Nephron (organoid): ENCODE measurements at regions not wholly inside any gene's neighbourhood (a gene's known extent, or its start where the extent isn't known, plus 50 kb on each side); places are given as distances from the start of the nearest gene placed in this dataset.

Experiments used
- H3K27ac Mint-ChIP-seq, 3 experiments: 2 replicates each; pipeline ENCODE4 v1.8.0; 2020; ENCODE audit warnings: mixed read lengths in 3 of 3, mild to moderate bottlenecking in 2 of 3, moderate library complexity in 1 of 3
- H3K27me3 Mint-ChIP-seq: 2 replicates; pipeline ENCODE4 v1.8.0; 2021; ENCODE audit warnings: low read depth, mild to moderate bottlenecking, moderate library complexity, mixed read lengths
- H3K36me3 Mint-ChIP-seq: 2 replicates; pipeline ENCODE4 v1.8.0; 2020; ENCODE audit warnings: low read depth, mixed read lengths
- H3K4me1 Mint-ChIP-seq: 2 replicates; pipeline ENCODE4 v1.8.0; 2020; ENCODE audit warnings: mixed read lengths
- H3K4me3 Mint-ChIP-seq, 3 experiments: 2 replicates each; pipeline ENCODE4 v1.8.0; 2020; ENCODE audit warnings: mild to moderate bottlenecking in 3 of 3, mixed read lengths in 3 of 3, moderate library complexity in 2 of 3
- H3K9me3 Mint-ChIP-seq: 2 replicates; pipeline ENCODE4 v1.8.0; 2020; ENCODE audit warnings: mixed read lengths
- CTCF ChIP-seq, 3 experiments: fragments of 200-600 bp; sonication (generic); IDR thresholded peaks; one replicate each; pipeline ENCODE4 v1.5.0; 2021; ENCODE audit warnings: antibody characterized with exemption in 3 of 3; ENCODE audit not compliant: unreplicated experiment in 3 of 3

GRCh38 chr6:167711211-167711610, 115.5 kb upstream of the AFDN start:
- no peak overlapping the region for H3K4me3 Mint-ChIP-seq
- no peak for TF ChIP-seq CTCF (IDR thresholded peaks at IDR 0.05; ENCODE audit: unreplicated experiment in 3 of 3)
- H3K36me3 Mint-ChIP-seq = no peaks in the 10 kb centered on the region
- H3K27me3 Mint-ChIP-seq = peaks cover 36% of the 10 kb centered on the region
- no peak overlapping the region for H3K27ac Mint-ChIP-seq
- H3K4me1 Mint-ChIP-seq = peaks cover 29% of the 10 kb centered on the region
- H3K9me3 Mint-ChIP-seq = no peaks in the 10 kb centered on the region

GRCh38 chr6:167711768-167712730, 114.7 kb upstream of the AFDN start:
- Mint-ChIP-seq H3K27me3 (peaks cover 39% of the 10 kb centered on the region), H3K36me3 (no peaks in the 10 kb centered on the region), H3K27ac (peak overlapping the region in 2 of 3 experiments; percentile 2 to 9), H3K4me3 (no peak overlapping the region), H3K9me3 (no peaks in the 10 kb centered on the region), H3K4me1 (peaks cover 28% of the 10 kb centered on the region)
- TF ChIP-seq CTCF (IDR thresholded peaks at IDR 0.05; ENCODE audit: unreplicated experiment in 3 of 3) = no peak

GRCh38 chr6:167712731-167713475, 113.8 kb upstream of the AFDN start:
- Mint-ChIP-seq H3K27ac (peak overlapping the region in 1 of 3 experiments; percentile 72), H3K9me3 (no peaks in the 10 kb centered on the region), H3K4me3 (no peak overlapping the region), H3K4me1 (peaks cover 20% of the 10 kb centered on the region), H3K36me3 (no peaks in the 10 kb centered on the region), H3K27me3 (peaks cover 41% of the 10 kb centered on the region)
- TF ChIP-seq CTCF (IDR thresholded peaks at IDR 0.05; ENCODE audit: unreplicated experiment in 3 of 3) = no peak

GRCh38 chr6:167714152-167714551, 112.6 kb upstream of the AFDN start:
- no peaks in the 10 kb centered on the region for H3K36me3 Mint-ChIP-seq
- no peaks in the 10 kb centered on the region for H3K9me3 Mint-ChIP-seq
- H3K27me3 Mint-ChIP-seq = peaks cover 39% of the 10 kb centered on the region
- H3K27ac Mint-ChIP-seq = peak overlapping the region; percentile 51 to 71 (median 65)
- H3K4me1 Mint-ChIP-seq = peaks cover 19% of the 10 kb centered on the region
- H3K4me3 Mint-ChIP-seq = peak overlapping the region in 2 of 3 experiments; percentile 2 to 3
- no peak for TF ChIP-seq CTCF (IDR thresholded peaks at IDR 0.05; ENCODE audit: unreplicated experiment in 3 of 3)

- H3K9me3 Mint-ChIP-seq = no peaks in the 10 kb centered on the region
- H3K36me3 Mint-ChIP-seq = no peaks in the 10 kb centered on the region
- no peak overlapping the region for H3K27ac Mint-ChIP-seq
- peaks cover 28% of the 10 kb centered on the region for H3K27me3 Mint-ChIP-seq
- peaks cover 17% of the 10 kb centered on the region for H3K4me1 Mint-ChIP-seq
- no peak for TF ChIP-seq CTCF (IDR thresholded peaks at IDR 0.05; ENCODE audit: unreplicated experiment in 3 of 3)
- no peak overlapping the region for H3K4me3 Mint-ChIP-seq
Measured at GRCh38 chr6:167717455-167717854, 109.3 kb upstream of the AFDN start.
